KBM-7 (cell line): ENCODE measurements at regions not wholly inside any gene's neighbourhood (a gene's known extent, or its start where the extent isn't known, plus 50 kb on each side); places are given as distances from the start of the nearest gene placed in this dataset.
"Not testable (repeated sequence)": the region's sequence is repeated elsewhere in the genome, so short reads cannot be mapped to it uniquely, and the experiment has no call there.

Experiments
- DNase-seq: peaks from one replicate; pipeline ENCODE4 v3.0.0-alpha.2; 2015
- in situ Hi-C: fragments of 300-500 bp; cut with MboI; formaldehyde crosslinking; loops from 2 replicates; pipeline ENCODE4 v1.14.3; 2020; ENCODE audit warnings: low sequenced_read_pairs, low pct_unique_long_range_greater_than_20kb, mixed read lengths

GRCh38 chrX:125641405-125641804, 321.7 kb downstream of the TEX13C start:
- DNase-seq = no peak
- in situ Hi-C loops = no loop called here

DNA sequence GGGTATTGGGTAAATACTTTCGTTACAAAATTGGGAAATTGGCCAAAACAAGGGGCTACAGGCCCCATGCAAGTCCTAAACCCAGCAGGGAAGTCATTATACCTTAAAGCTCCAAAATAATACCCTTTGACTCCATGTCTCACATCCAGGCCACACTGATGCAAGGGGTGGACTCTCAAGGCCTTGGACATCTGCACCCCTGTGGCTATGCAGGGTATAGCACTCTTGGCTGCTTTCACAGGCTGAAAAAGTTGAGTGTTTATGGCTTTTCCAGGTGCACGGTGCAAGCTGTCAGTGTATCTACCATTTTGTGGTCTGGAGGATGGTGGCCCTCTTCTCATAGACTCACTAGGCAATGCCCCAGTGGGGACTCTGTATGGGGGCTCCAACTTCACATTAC, 326.5 kb downstream of the TEX13C start:
- DNase-seq = peak; percentile 5
- in situ Hi-C loops = no loop called here

DNA sequence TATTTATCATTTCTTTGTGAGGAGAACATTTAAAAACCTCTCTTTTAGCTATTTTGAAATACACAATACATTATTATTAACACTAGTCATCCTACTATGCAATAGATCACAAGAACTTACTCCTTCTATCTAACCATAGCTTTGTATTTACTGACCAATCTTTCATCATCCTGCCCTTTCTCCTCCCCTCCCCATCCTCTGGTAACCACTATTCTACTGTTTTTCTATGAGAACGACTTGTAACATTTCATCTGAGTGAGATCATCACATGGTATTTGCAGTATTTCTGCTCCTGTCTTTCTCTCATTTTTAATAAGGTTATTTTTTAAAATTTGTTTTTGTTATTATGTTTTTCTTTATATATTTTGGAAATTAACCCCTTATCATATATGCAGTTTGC, 331.8 kb downstream of the TEX13C start:
- in situ Hi-C loops = no loop called here
- no peak for DNase-seq

DNA sequence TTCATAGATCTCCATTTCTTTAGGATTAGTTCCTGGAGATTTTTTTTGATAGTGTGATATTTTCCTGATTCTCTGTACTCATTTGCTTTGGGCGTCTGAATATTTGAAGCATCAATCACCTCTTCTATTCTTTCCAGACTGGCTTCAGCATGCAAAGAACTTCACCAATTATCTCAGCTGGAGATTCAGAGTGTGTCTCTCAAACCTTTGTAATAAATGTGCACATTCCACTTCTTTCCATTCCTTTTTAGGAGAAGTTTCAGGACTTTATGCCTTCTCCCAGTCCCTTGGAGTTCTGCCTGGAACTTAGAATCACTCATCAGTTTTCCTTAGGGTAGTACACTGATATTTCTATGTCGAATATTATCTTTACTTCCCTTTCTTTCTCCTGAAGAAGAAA, 334.8 kb downstream of the TEX13C start:
- in situ Hi-C loops = no loop called here

GRCh38 chrX:125673758-125674157, 354.1 kb downstream of the TEX13C start:
- no peak for DNase-seq
- in situ Hi-C loops = no loop called here

More for the DNA sequence above, 334.8 kb downstream of the TEX13C start:
- DNase-seq = no peak

DNA sequence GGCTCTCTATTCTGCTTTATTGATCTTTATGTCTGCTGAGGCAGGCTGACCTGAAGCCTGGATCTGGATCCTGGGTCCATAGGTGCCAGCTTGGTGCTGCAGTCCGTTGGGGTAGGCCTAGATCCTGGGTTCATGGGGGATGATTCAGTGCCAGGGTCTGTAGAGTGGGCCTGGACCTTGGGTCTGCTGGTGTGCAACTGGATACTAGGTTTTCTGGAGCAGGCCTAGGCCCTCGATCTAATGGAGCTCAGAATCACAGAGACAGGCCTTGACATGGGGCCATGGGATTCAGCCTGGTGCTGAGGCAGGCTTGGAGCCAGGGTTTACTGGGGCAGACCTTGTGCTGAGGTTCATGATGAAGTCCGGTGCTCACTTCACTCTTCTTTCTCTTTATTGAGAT, 358.6 kb downstream of the TEX13C start:
- in situ Hi-C loops = no loop called here

GRCh38 chrX:125680366-125680765, 360.7 kb downstream of the TEX13C start:
- DNase-seq = no peak
- in situ Hi-C loops = no loop called here

More for the DNA sequence above, 358.6 kb downstream of the TEX13C start:
- no peak for DNase-seq

DNA sequence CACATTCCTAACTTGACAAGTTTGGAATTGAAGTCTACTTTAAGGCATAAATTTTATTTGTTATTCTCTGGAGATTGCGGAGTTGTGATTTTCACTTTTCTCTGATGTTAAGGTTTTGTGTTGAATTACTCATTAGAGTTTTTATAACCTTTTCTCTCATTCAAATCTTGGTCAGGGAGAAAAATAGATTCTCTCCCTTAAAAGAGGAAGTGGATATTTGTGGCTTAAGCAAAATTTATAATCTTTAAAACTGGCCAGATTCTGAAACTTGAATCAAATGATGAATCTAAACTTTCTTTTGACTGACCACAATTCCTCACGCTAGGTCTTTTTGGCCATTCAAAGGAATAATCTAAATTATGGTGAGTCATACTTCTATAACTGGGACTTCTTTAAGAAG, 361.4 kb downstream of the TEX13C start:
- in situ Hi-C loops = no loop called here

GRCh38 chrX:125681507-125681906, 361.8 kb downstream of the TEX13C start:
- in situ Hi-C loops = no loop called here
- DNase-seq = no peak

More for the DNA sequence above, 361.4 kb downstream of the TEX13C start:
- DNase-seq = no peak

GRCh38 chrX:125690522-125690921, 370.9 kb downstream of the TEX13C start:
- in situ Hi-C loops, DNase-seq: not testable (repeated sequence)

DNA sequence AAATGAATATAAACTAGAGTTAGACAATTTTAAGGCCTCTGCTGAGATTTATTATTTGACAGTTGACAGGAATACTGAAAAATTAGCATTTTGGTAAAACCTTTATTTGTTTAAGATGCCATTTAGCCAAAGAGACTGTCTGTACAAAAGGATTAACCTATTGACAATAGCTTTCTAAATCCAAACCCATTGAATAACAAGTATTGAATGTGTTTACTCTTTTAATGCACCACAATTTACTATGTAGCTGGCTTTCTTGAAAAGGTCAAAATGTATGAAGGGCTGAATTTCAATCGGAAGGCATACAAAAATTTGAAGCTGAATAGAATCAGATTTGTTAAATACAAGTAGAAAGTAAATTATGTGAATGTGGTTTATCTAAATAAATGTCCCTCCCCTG, 374.5 kb downstream of the TEX13C start:
- no peak for DNase-seq
- in situ Hi-C loops = no loop called here

DNA sequence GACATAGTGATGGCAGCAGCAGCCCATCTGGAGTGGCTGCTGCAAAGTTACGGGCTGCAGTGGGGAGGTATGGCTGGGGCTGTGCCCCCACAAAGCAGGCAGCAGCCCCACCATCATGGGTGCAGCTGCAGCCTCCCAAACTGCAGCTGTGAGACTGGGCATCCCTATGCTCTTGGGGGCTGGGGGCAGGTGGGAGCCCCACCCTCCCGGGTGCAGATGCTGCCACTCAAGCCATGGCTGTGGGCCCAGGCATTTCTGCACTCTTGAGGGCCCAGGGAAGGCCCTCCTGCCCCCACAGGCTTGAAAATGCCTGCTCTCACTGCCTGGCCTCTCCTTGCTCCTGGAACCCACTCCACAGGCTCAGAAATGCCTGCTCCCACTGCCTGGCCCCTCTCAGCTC, 389.4 kb downstream of the TEX13C start:
- in situ Hi-C loops = no loop called here

GRCh38 chrX:125709532-125709931, 389.9 kb downstream of the TEX13C start:
- in situ Hi-C loops = no loop called here
- DNase-seq = no peak

More for the DNA sequence above, 389.4 kb downstream of the TEX13C start:
- no peak for DNase-seq

DNA sequence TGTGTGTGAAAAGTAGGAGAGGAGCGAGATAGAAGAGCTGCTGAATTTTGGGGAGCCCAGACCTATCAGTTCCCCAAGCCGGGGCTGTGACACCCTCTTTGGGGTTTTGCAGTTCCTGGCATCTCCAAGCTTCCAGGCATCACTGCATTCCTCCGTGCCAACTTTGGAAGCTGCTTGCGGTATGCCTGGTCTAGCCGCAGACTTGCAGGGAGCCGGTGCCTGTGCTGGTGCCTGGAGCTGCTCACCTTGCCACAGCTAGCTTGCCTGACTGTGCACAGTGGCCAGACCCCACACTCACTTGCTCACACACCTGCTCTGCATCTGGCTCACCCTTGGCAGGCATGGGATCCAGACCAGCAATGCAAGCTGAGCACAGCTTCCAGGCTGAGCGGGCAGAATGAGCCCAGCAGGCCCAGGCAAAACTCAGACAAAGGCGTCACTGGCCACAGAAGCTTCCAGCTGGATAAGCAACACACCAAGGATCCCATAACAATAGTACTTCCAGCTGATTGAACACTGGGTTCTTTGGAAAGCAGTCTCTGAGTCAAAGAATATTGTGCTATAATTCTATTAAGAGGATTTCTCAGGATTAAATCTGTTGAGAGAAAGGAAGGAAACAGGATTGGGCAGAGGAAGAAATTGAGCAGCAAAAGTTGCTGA, 390.9 kb downstream of the TEX13C start:
- no peak for DNase-seq
- in situ Hi-C loops = no loop called here

DNA sequence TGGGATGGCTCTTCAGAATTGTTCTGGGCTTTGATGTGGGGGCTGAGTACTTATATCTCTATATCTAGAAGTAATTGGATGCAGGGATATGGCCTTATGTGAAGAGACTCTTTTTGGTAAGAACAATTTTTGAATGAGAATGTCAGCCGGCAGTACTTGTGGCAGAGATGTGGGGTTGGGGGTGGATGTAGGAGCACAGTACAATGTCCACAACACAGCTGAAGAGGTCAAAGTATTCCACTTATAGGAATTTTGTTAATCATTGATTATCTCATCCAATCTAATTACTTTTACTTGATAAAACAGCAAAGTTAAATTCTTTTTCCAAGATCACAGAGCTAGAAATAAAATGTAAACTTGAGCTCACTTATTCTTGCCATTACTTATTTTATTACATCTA, 391.4 kb downstream of the TEX13C start:
- in situ Hi-C loops = no loop called here
- no peak for DNase-seq

GRCh38 chrX:125713633-125714032, 394.0 kb downstream of the TEX13C start:
- in situ Hi-C loops = no loop called here

GRCh38 chrX:125727117-125727516, 407.4 kb downstream of the TEX13C start:
- in situ Hi-C loops = no loop called here
- no peak for DNase-seq

More at GRCh38 chrX:125713633-125714032, 394.0 kb downstream of the TEX13C start:
- DNase-seq = no peak

DNA sequence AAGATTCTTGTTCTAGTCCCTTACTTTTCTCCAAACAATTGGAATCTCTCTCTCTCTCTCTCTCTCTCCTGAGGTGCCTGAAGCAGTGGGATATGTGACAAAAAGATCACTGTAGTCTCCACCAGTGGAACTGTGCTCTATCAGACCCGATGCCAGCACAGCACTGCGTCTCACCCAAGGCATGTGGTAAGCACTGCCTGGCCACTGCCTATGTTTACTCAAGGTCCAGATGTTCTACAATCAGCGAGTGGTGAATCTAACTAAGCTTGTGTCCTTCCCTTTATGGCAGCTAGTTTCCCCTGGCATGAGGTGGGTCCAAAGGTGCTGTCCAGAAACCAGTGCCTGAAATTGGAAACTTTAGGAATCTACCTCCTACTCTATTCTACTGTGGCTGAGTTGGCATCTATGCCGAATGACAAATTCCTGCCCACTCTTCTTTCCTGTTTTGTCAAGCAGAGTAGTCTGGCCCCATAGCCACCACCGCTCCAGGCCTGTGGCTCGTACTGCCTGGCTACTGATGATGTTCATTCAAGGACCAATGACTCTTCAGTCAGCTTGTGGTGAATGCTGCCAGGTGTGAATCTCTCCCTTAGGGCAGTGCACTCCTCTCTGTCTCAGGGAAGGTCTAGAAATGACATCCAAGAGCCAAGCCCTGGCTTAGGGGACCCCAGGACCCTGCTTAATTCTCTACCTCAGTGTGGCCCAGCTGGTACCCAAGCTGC, 416.5 kb downstream of the TEX13C start:
- DNase-seq = no peak
- in situ Hi-C loops = no loop called here

DNA sequence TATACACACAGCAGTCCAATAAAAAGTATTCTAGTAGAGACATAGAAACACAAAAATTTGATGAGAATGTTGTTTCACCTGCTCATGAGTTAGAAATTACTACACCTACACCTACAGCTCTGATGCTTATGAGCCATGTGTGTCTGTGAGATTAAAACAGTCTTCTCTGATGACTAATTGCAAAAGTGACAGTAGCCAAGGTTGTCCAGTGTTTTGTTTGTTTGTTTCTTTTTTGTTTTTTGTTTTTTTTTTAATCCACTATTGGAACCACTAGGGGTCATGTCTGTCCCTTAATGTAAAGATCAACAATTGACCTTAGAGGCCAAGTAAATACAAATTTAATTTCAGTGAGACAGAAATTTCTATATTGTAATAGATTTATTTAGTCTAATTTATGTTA, 423.1 kb downstream of the TEX13C start:
- in situ Hi-C loops = no loop called here
- DNase-seq = no peak

DNA sequence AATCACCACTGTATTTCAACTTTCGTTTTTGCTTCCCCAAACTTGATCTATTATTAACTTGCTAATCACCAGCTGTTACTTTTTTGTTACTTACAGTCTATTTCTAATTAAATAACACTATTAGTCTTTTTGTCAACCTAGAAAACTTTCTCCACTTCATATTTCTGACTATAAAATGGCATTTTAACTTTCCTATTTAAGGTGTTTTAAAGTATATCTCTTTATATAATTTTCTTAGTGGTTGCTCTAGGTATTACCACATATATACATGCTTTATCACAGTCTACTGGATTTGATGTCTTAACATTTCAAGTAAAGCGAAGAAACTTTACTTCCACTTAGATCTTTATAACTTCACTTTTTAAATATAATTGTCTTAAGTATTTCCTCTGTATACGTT, 421.2 kb downstream of the DCAF12L2 start:
- in situ Hi-C loops = no loop called here
- DNase-seq = no peak
